Fibroblast of lung (primary cell): ENCODE measurements at regions not wholly inside any gene's neighbourhood (a gene's known extent, or its start where the extent isn't known, plus 50 kb on each side); places are given as distances from the start of the nearest gene placed in this dataset.

ENCODE experiments used
- DNase-seq, 2 donors: peaks; one replicate each; pipeline versions ENCODE4 v3.0.0 to v3.0.0-alpha.2; 2010; ENCODE audit warnings: low read depth in 2 of 2
- H2AFZ ChIP-seq: 2 replicates; pipeline ENCODE4 v1.5.1; 2012; ENCODE audit warnings: low read length, control low read depth, inconsistent platforms
- H3K27ac ChIP-seq: 2 replicates; pipeline ENCODE4 v1.5.1; 2011; ENCODE audit warnings: low read length, control low read depth; ENCODE audit not compliant: insufficient read depth
- H3K27me3 ChIP-seq: 2 replicates; pipeline ENCODE4 v1.5.1; 2011; ENCODE audit warnings: mild to moderate bottlenecking, low read length; ENCODE audit not compliant: control insufficient read depth, insufficient read depth
- H3K36me3 ChIP-seq: 2 replicates; pipeline ENCODE4 v1.5.1; 2011; ENCODE audit warnings: low read length; ENCODE audit not compliant: control insufficient read depth, insufficient read depth
- H3K4me1 ChIP-seq: 2 replicates; pipeline ENCODE4 v1.5.1; 2011; ENCODE audit warnings: low read length; ENCODE audit not compliant: control insufficient read depth, insufficient read depth; ENCODE audit errors: extremely low read depth
- H3K4me2 ChIP-seq: 2 replicates; pipeline ENCODE4 v1.5.1; 2011; ENCODE audit warnings: low read length, control low read depth; ENCODE audit not compliant: insufficient read depth; ENCODE audit errors: extremely low read depth
- H3K4me3 ChIP-seq, 4 experiments: fragments of 200-600 bp in 1 of 4; sonication (generic) in 1 of 4; replicated peaks in 1 of 4; 2 replicates each; pipeline ENCODE4 v1.5.1; 2011 to 2016; ENCODE audit warnings: low read length in 4 of 4, low read depth in 3 of 4, mild to moderate bottlenecking in 3 of 4, control low read depth in 2 of 4, inconsistent platforms in 1 of 4, mixed read lengths in 1 of 4; ENCODE audit not compliant: insufficient read depth in 1 of 4; ENCODE audit errors: control extremely low read depth in 1 of 4
- H3K79me2 ChIP-seq: 2 replicates; pipeline ENCODE4 v1.5.1; 2012; ENCODE audit warnings: mild to moderate bottlenecking, low read length, inconsistent platforms; ENCODE audit not compliant: control insufficient read depth, insufficient read depth
- H3K9ac ChIP-seq: 2 replicates; pipeline ENCODE4 v1.5.1; 2011; ENCODE audit warnings: mild to moderate bottlenecking, low read length, control low read depth; ENCODE audit not compliant: insufficient read depth
- H3K9me3 ChIP-seq: 2 replicates; pipeline ENCODE4 v1.5.1; 2012; ENCODE audit warnings: low read depth, low read length; ENCODE audit not compliant: control insufficient read depth, insufficient read depth
- H4K20me1 ChIP-seq: 2 replicates; pipeline ENCODE4 v1.5.1; 2011; ENCODE audit warnings: low read length; ENCODE audit not compliant: control insufficient read depth, insufficient read depth; ENCODE audit errors: extremely low read depth
- CTCF ChIP-seq, 2 donors: IDR thresholded peaks in 1 of 2; conservative IDR thresholded peaks in 1 of 2; 1 replicate in 1 of 2; 2 replicates in 1 of 2; pipeline ENCODE4 v1.5.1; 2011 to 2012; ENCODE audit warnings: low read length in 2 of 2, control low read depth in 1 of 2, inconsistent platforms in 1 of 2, low read depth in 1 of 2, mild to moderate bottlenecking in 1 of 2
- EZH2 ChIP-seq: IDR thresholded peaks from 2 replicates; pipeline ENCODE4 v1.5.1; 2012; ENCODE audit warnings: low read length, control low read depth, mild to moderate bottlenecking; ENCODE audit errors: missing control alignments

- Histone ChIP-seq H3K4me1 (no peaks in the 10 kb centered on the region), H3K9ac (no peak overlapping the region), H3K79me2 (no peaks in the 10 kb centered on the region), H3K4me2 (no peak overlapping the region), H4K20me1 (no peaks in the 10 kb centered on the region), H3K9me3 (no peaks in the 10 kb centered on the region), H3K4me3 (no peak overlapping the region), H3K27ac (no peak overlapping the region), H3K36me3 (no peaks in the 10 kb centered on the region), H3K27me3 (no peaks in the 10 kb centered on the region), H2AFZ (no peak overlapping the region)
- no peak for TF ChIP-seq EZH2
- no peak for TF ChIP-seq CTCF (conservative IDR thresholded peaks at IDR 0.05 in 1 of 2, IDR thresholded peaks at IDR 0.05 in 1 of 2; ENCODE audit: low read depth in 1 of 2, low read length in 2 of 2)
- DNase-seq, result no peak
Observed at GRCh38 chr3:5634411-5634810, 446.9 kb downstream of the EDEM1 start.

GRCh38 chr3:5635746-5636145, 448.2 kb downstream of the EDEM1 start:
- no peaks in the 10 kb centered on the region for H4K20me1 ChIP-seq
- no peaks in the 10 kb centered on the region for H3K36me3 ChIP-seq
- no peaks in the 10 kb centered on the region for H3K9me3 ChIP-seq
- DNase-seq, result no peak
- no peak overlapping the region for H3K9ac ChIP-seq
- H3K79me2 ChIP-seq, result no peaks in the 10 kb centered on the region
- no peak overlapping the region for H2AFZ ChIP-seq
- no peak overlapping the region for H3K4me3 ChIP-seq
- no peaks in the 10 kb centered on the region for H3K4me1 ChIP-seq
- no peak overlapping the region for H3K4me2 ChIP-seq
- H3K27ac ChIP-seq, result no peak overlapping the region
- TF ChIP-seq EZH2 (no peak), CTCF (conservative IDR thresholded peaks at IDR 0.05 in 1 of 2, IDR thresholded peaks at IDR 0.05 in 1 of 2; ENCODE audit: low read depth in 1 of 2, low read length in 2 of 2) (no peak)
- no peaks in the 10 kb centered on the region for H3K27me3 ChIP-seq

GRCh38 chr3:5638550-5638949, 451.0 kb downstream of the EDEM1 start:
- no peak overlapping the region for H3K4me3 ChIP-seq
- H3K27me3 ChIP-seq, result no peaks in the 10 kb centered on the region
- H2AFZ ChIP-seq, result no peak overlapping the region
- no peak for DNase-seq
- no peak overlapping the region for H3K27ac ChIP-seq
- no peak overlapping the region for H3K9ac ChIP-seq
- H3K36me3 ChIP-seq, result no peaks in the 10 kb centered on the region
- no peaks in the 10 kb centered on the region for H4K20me1 ChIP-seq
- TF ChIP-seq CTCF (conservative IDR thresholded peaks at IDR 0.05 in 1 of 2, IDR thresholded peaks at IDR 0.05 in 1 of 2; ENCODE audit: low read depth in 1 of 2, low read length in 2 of 2), result no peak
- TF ChIP-seq EZH2, result no peak
- no peaks in the 10 kb centered on the region for H3K9me3 ChIP-seq
- no peak overlapping the region for H3K4me2 ChIP-seq
- H3K4me1 ChIP-seq, result no peaks in the 10 kb centered on the region
- H3K79me2 ChIP-seq, result no peaks in the 10 kb centered on the region
